HG02642 (cell line): ENCODE measurements at regions not wholly inside any gene's neighbourhood (a gene's known extent, or its start where the extent isn't known, plus 50 kb on each side); places are given as distances from the start of the nearest gene placed in this dataset.
"Not testable (repeated sequence)": the region's sequence is repeated elsewhere in the genome, so short reads cannot be mapped to it uniquely, and the experiment has no call there.

ENCODE experiments used
- ATAC-seq: cut with Tn5 transposase; IDR thresholded peaks from one replicate; pipeline ENCODE4 v1.9.1; 2021; ENCODE audit warnings: mild to moderate bottlenecking; ENCODE audit not compliant: unreplicated experiment, poor library complexity

- no peak for ATAC-seq
Observed at GRCh38 chr5:126677121-126677520, 76.4 kb downstream of the PHAX start.

- peak; percentile 66 for ATAC-seq
Observed at GRCh38 chr5:126680191-126680817, 79.6 kb downstream of the PHAX start.

- ATAC-seq = not testable (repeated sequence)
Observed at GRCh38 chr5:126681314-126681713, 80.6 kb downstream of the PHAX start.

- no peak for ATAC-seq
Observed at GRCh38 chr5:126681970-126682369, 81.2 kb downstream of the PHAX start.

GRCh38 chr5:126682856-126683255 is 82.1 kb downstream of the PHAX start:
- no peak for ATAC-seq

GRCh38 chr5:126683912-126684311 is 83.2 kb downstream of the PHAX start:
- no peak for ATAC-seq

- not testable (repeated sequence) for ATAC-seq
Observed at GRCh38 chr5:126684656-126685442, 84.1 kb downstream of the PHAX start.

- peak; percentile 81 for ATAC-seq
Observed at GRCh38 chr5:126686451-126687126, 85.8 kb downstream of the PHAX start.

GRCh38 chr5:126692971-126693370 is 84.0 kb upstream of the LMNB1 start:
- ATAC-seq = no peak

- no peak for ATAC-seq
Observed at GRCh38 chr5:126693806-126694205, 83.1 kb upstream of the LMNB1 start.

GRCh38 chr5:126694403-126694802 is 82.5 kb upstream of the LMNB1 start:
- no peak for ATAC-seq

- no peak for ATAC-seq
Observed at GRCh38 chr5:126695091-126695490, 81.8 kb upstream of the LMNB1 start.

GRCh38 chr5:126707080-126707479 is 69.9 kb upstream of the LMNB1 start:
- ATAC-seq = no peak

- ATAC-seq = no peak
Observed at GRCh38 chr5:126715765-126716164, 61.2 kb upstream of the LMNB1 start.

GRCh38 chr5:126716861-126717260 is 60.1 kb upstream of the LMNB1 start:
- no peak for ATAC-seq

- ATAC-seq = no peak
Observed at GRCh38 chr5:126718236-126718868, 58.6 kb upstream of the LMNB1 start.

GRCh38 chr5:126720369-126720768 is 56.6 kb upstream of the LMNB1 start:
- ATAC-seq = no peak

GRCh38 chr5:126723643-126724042 is 53.3 kb upstream of the LMNB1 start:
- no peak for ATAC-seq
